ENCODE measurements at regions not wholly inside any gene's neighbourhood (a gene's known extent, or its start where the extent isn't known, plus 50 kb on each side); places are given as distances from the start of the nearest gene placed in this dataset.

DNA sequence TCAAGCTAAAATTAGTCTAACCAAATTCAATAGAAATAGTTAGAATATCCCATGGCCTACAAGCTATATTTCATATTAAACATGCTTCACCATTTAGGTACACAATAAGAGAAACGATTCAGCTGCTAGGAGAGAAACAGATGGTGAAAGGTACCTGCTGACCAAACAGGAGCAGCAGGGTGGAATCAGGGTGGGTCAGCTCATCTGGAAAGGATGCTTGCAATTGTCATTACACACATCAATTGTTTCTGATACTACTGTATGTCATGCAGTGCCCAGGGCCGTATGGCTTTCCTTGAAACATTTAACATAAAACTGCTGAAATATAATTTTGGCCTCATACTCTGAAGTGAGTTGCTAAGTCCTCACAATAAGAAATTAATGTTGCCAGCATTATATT lies 776.0 kb downstream of the DACH1 start:
- TF ChIP-seq, protein P1, sequence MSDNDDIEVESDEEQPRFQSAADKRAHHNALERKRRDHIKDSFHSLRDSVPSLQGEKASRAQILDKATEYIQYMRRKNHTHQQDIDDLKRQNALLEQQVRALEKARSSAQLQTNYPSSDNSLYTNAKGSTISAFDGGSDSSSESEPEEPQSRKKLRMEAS (IDR thresholded peaks at IDR 0.05; ENCODE audit: insufficient read depth, insufficient read length) = no peak
- TF ChIP-seq EZH2 (IDR thresholded peaks at IDR 0.05; ENCODE audit: borderline replicate concordance, low read depth, low read length, severe bottlenecking) = no peak
- TF ChIP-seq GATA2 (IDR thresholded peaks at IDR 0.05; ENCODE audit: insufficient read depth, insufficient read length, low read depth, low read length) = no peak
- no peaks in the 10 kb centered on the region for H3K9me1 ChIP-seq (replicated peaks; ENCODE audit: control insufficient read depth, extremely low read depth, insufficient read depth, low read length)
- dilution Hi-C loops (cut with MboI; ENCODE audit: extremely low pct_ligation_motif_present, low sequenced_read_pairs) = no loop called here
- no peak overlapping the region for H3K9ac ChIP-seq (replicated peaks; ENCODE audit: extremely low read depth, insufficient read depth, low read length)
- H3K79me2 ChIP-seq (ENCODE audit: control insufficient read depth, insufficient read depth, low read length) = no peaks in the 10 kb centered on the region
- ChIA-PET CTCF (interaction anchor here (0.7 kb wide), 1 partner anchor 478 kb away, joined by 3 read pairs; no protein-coding TSS in a partner anchor), POLR2A (no interaction called here)
- no peak overlapping the region for H3K4me3 ChIP-seq (replicated peaks in 1 of 3; ENCODE audit: insufficient read depth in 1 of 3, low read depth in 1 of 3, low read length in 3 of 3)
- H4K20me1 ChIP-seq (replicated peaks; ENCODE audit: control insufficient read depth, extremely low read depth, insufficient read depth, low read length) = no peaks in the 10 kb centered on the region
- BruUV-seq (replicated peaks) = no TSS peak
- no peak overlapping the region for H3K4me2 ChIP-seq (ENCODE audit: insufficient read depth, low read length)
- H3K27me3 ChIP-seq (ENCODE audit: control insufficient read depth in 2 of 2, insufficient read depth in 2 of 2, low read length in 2 of 2) = no peaks in the 10 kb centered on the region
- H3K36me3 ChIP-seq (ENCODE audit: control insufficient read depth in 2 of 2, extremely low read depth in 1 of 2, insufficient read depth in 2 of 2, low read length in 2 of 2) = no peaks in the 10 kb centered on the region
- no peak overlapping the region for H3K27ac ChIP-seq (ENCODE audit: insufficient read depth, low read depth, low read length)
- DNase-seq (ENCODE audit: low read depth, low spot score) = no peak
- H3K9me3 ChIP-seq (replicated peaks; ENCODE audit: control insufficient read depth, insufficient read depth, low read length) = no peaks in the 10 kb centered on the region
- H3K4me1 ChIP-seq (ENCODE audit: control insufficient read depth, extremely low read depth, insufficient read depth, low read length) = no peaks in the 10 kb centered on the region
- intact Hi-C loops (cut with micrococcal nuclease) = no loop called here
- no peak for FAIRE-seq
- H2AFZ ChIP-seq (ENCODE audit: low read depth, low read length) = no peak overlapping the region

DNA sequence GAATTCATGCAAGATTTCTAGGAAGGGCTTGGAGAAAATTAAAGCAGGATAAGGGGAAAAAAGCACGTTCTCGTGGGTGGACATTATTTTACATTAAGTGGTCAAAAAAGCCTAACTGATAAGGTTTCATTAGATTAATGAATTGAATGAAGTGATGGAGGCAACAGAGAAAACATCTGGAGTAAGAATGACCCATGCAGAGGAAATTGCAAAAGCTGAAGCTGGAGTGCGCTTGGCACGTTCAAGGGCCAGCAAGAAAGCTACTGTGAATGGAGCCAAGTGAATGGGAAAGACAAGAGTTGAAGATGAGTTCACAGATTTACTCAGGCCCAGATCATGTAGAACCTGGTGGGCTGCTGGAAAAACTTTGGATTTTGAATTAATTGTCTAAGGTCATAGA lies 777.9 kb downstream of the DACH1 start:
- no peak for DNase-seq (ENCODE audit: low read depth, low spot score)
- Histone ChIP-seq H3K4me3 (replicated peaks in 1 of 3; ENCODE audit: insufficient read depth in 1 of 3, low read depth in 1 of 3, low read length in 3 of 3) (no peak overlapping the region), H4K20me1 (replicated peaks; ENCODE audit: control insufficient read depth, extremely low read depth, insufficient read depth, low read length) (no peaks in the 10 kb centered on the region), H3K4me1 (ENCODE audit: control insufficient read depth, extremely low read depth, insufficient read depth, low read length) (no peaks in the 10 kb centered on the region), H3K27ac (ENCODE audit: insufficient read depth, low read depth, low read length) (no peak overlapping the region), H3K9me3 (replicated peaks; ENCODE audit: control insufficient read depth, insufficient read depth, low read length) (no peaks in the 10 kb centered on the region), H3K9me1 (replicated peaks; ENCODE audit: control insufficient read depth, extremely low read depth, insufficient read depth, low read length) (no peaks in the 10 kb centered on the region), H3K36me3 (ENCODE audit: control insufficient read depth in 2 of 2, extremely low read depth in 1 of 2, insufficient read depth in 2 of 2, low read length in 2 of 2) (no peaks in the 10 kb centered on the region), H3K27me3 (ENCODE audit: control insufficient read depth in 2 of 2, insufficient read depth in 2 of 2, low read length in 2 of 2) (no peaks in the 10 kb centered on the region), H3K9ac (replicated peaks; ENCODE audit: extremely low read depth, insufficient read depth, low read length) (no peak overlapping the region), H3K79me2 (ENCODE audit: control insufficient read depth, insufficient read depth, low read length) (no peaks in the 10 kb centered on the region), H2AFZ (ENCODE audit: low read depth, low read length) (no peak overlapping the region), H3K4me2 (ENCODE audit: insufficient read depth, low read length) (no peak overlapping the region)
- CTCF ChIA-PET = no interaction called here
- no peak for FAIRE-seq
- no TSS peak for BruUV-seq (replicated peaks)
- no peak for TF ChIP-seq JUN (IDR thresholded peaks at IDR 0.05; ENCODE audit: borderline replicate concordance, insufficient read depth, insufficient read length, low read depth)
- no peak for TF ChIP-seq GATA2 (IDR thresholded peaks at IDR 0.05; ENCODE audit: insufficient read depth, insufficient read length, low read depth, low read length)
- TF ChIP-seq, protein P2, sequence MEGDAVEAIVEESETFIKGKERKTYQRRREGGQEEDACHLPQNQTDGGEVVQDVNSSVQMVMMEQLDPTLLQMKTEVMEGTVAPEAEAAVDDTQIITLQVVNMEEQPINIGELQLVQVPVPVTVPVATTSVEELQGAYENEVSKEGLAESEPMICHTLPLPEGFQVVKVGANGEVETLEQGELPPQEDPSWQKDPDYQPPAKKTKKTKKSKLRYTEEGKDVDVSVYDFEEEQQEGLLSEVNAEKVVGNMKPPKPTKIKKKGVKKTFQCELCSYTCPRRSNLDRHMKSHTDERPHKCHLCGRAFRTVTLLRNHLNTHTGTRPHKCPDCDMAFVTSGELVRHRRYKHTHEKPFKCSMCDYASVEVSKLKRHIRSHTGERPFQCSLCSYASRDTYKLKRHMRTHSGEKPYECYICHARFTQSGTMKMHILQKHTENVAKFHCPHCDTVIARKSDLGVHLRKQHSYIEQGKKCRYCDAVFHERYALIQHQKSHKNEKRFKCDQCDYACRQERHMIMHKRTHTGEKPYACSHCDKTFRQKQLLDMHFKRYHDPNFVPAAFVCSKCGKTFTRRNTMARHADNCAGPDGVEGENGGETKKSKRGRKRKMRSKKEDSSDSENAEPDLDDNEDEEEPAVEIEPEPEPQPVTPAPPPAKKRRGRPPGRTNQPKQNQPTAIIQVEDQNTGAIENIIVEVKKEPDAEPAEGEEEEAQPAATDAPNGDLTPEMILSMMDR (IDR thresholded peaks at IDR 0.05; ENCODE audit: extremely low read depth in 1 of 2, insufficient read depth in 1 of 2, low read depth in 1 of 2, low read length in 2 of 2) = no peak
- no peak for TF ChIP-seq FOS (IDR thresholded peaks at IDR 0.05; ENCODE audit: borderline replicate concordance, insufficient read depth, low read length)
- no peak for TF ChIP-seq POLR2A (IDR thresholded peaks at IDR 0.05; ENCODE audit: low read depth, low read length)
- TF ChIP-seq, protein P1 (IDR thresholded peaks at IDR 0.05; ENCODE audit: insufficient read depth, insufficient read length) = no peak
- TF ChIP-seq MYC (IDR thresholded peaks at IDR 0.05; ENCODE audit: low read depth, low read length) = no peak
- TF ChIP-seq POLR2AphosphoS5 (IDR thresholded peaks at IDR 0.05; ENCODE audit: insufficient read depth, low read depth, low read length) = no peak
- TF ChIP-seq EZH2 (IDR thresholded peaks at IDR 0.05; ENCODE audit: borderline replicate concordance, low read depth, low read length, severe bottlenecking) = no peak
- dilution Hi-C loops (cut with MboI; ENCODE audit: extremely low pct_ligation_motif_present, low sequenced_read_pairs) (no loop called here), intact Hi-C loops (cut with micrococcal nuclease) (no loop called here)
- POLR2A ChIA-PET = no interaction called here
